Mucosa of descending colon (tissue), 3 donors: ENCODE measurements at regions not wholly inside any gene's neighbourhood (a gene's known extent, or its start where the extent isn't known, plus 50 kb on each side); places are given as distances from the start of the nearest gene placed in this dataset.

Source experiments
- ATAC-seq: fragments of 200-7000 bp; cut with Tn5 transposase; one replicate; pipeline ENCODE4 v1.9.1; 2020; ENCODE audit warnings: mild to moderate bottlenecking, moderate library complexity
- DNase-seq, 3 donors: peaks; one replicate each; pipeline ENCODE4 v3.0.0-alpha.2; 2020
- H3K36me3 ChIP-seq: fragments of 200-600 bp; one replicate; pipeline ENCODE4 v1.8.0; 2021; ENCODE audit warnings: low read depth, mild to moderate bottlenecking
- H3K4me1 ChIP-seq: fragments of 200-600 bp; one replicate; pipeline ENCODE4 v1.8.0; 2021; ENCODE audit warnings: low read depth, mild to moderate bottlenecking
- H3K4me3 ChIP-seq: fragments of 200-600 bp; one replicate; pipeline ENCODE4 v1.8.0; 2021; ENCODE audit warnings: mild to moderate bottlenecking
- H3K9me3 ChIP-seq: fragments of 200-600 bp; one replicate; pipeline ENCODE4 v1.8.0; 2021; ENCODE audit warnings: mild to moderate bottlenecking
- CTCF ChIP-seq: fragments of 200-600 bp; IDR thresholded peaks from one replicate; pipeline ENCODE4 v1.8.0; 2022; ENCODE audit warnings: antibody characterized with exemption, mild to moderate bottlenecking
- intact Hi-C, 2 donors: fragments of 100-400 bp; cut with DNase I in 1 of 2; cut with micrococcal nuclease in 1 of 2; formaldehyde crosslinking; loops; one replicate each; pipeline versions ENCODE4 v1.11.0 to v1.11.1; 2022; cut with DNase I, micrococcal nuclease
- donor health status: DM: no; HTN: no; CAD: no; lungs with moderate emphysema.
- donor health status: DM: no; HTN: no; CAD: no.
- donor health status: DM: no; HTN: yes; CAD: no.

GRCh38 chr13:56009418-56009817 is 1131.3 kb upstream of the PRR20A start:
- intact Hi-C loops: no loop called here
- no peak for TF ChIP-seq CTCF
- DNase-seq (no peak), ATAC-seq (no peak)
- Histone ChIP-seq H3K4me3 (no peak overlapping the region), H3K36me3 (no peaks in the 10 kb centered on the region), H3K9me3 (peaks cover 48% of the 10 kb centered on the region), H3K4me1 (no peaks in the 10 kb centered on the region)

- intact Hi-C loops: no loop called here
- H3K4me3 ChIP-seq: no peak overlapping the region
- no peaks in the 10 kb centered on the region for H3K36me3 ChIP-seq
- ATAC-seq (no peak), DNase-seq (no peak)
- no peaks in the 10 kb centered on the region for H3K4me1 ChIP-seq
- TF ChIP-seq CTCF: no peak
- H3K9me3 ChIP-seq: peaks cover 30% of the 10 kb centered on the region
These were observed 1128.1 kb upstream of the PRR20A start for GRCh38 chr13:56012644-56013043.

- no peaks in the 10 kb centered on the region for H3K36me3 ChIP-seq
- intact Hi-C loops: no loop called here
- DNase-seq (no peak), ATAC-seq (no peak)
- H3K4me3 ChIP-seq: no peak overlapping the region
- no peak for TF ChIP-seq CTCF
- H3K4me1 ChIP-seq: no peaks in the 10 kb centered on the region
- peaks cover 37% of the 10 kb centered on the region for H3K9me3 ChIP-seq
These were observed 1124.8 kb upstream of the PRR20A start for GRCh38 chr13:56015919-56016318.

- no peak for TF ChIP-seq CTCF
- Histone ChIP-seq H3K36me3 (no peaks in the 10 kb centered on the region), H3K4me3 (no peak overlapping the region), H3K4me1 (no peaks in the 10 kb centered on the region), H3K9me3 (peaks cover 23% of the 10 kb centered on the region)
- DNase-seq (no peak), ATAC-seq (no peak)
- intact Hi-C loops: no loop called here
These were observed 1121.1 kb upstream of the PRR20A start for GRCh38 chr13:56019606-56020005.

GRCh38 chr13:56020425-56020824 is 1120.3 kb upstream of the PRR20A start:
- no peaks in the 10 kb centered on the region for H3K4me1 ChIP-seq
- H3K36me3 ChIP-seq: no peaks in the 10 kb centered on the region
- H3K9me3 ChIP-seq: peaks cover 25% of the 10 kb centered on the region
- no peak for TF ChIP-seq CTCF
- ATAC-seq (no peak), DNase-seq (no peak)
- no peak overlapping the region for H3K4me3 ChIP-seq
- intact Hi-C loops: no loop called here

GRCh38 chr13:56039992-56040391 is 1100.7 kb upstream of the PRR20A start:
- Histone ChIP-seq H3K4me1 (no peaks in the 10 kb centered on the region), H3K4me3 (no peak overlapping the region), H3K9me3 (peaks cover 18% of the 10 kb centered on the region), H3K36me3 (no peaks in the 10 kb centered on the region)
- DNase-seq (no peak), ATAC-seq (no peak)
- no peak for TF ChIP-seq CTCF
- intact Hi-C loops: no loop called here
